Mammary epithelial cell (primary cell): ENCODE measurements at regions not wholly inside any gene's neighbourhood (a gene's known extent, or its start where the extent isn't known, plus 50 kb on each side); places are given as distances from the start of the nearest gene placed in this dataset.

Experiments used
- EZH2 ChIP-seq: IDR thresholded peaks from 2 replicates; pipeline ENCODE4 v1.6.1; 2012; ENCODE audit warnings: low read length, inconsistent platforms, borderline replicate concordance
- TF ChIP-seq, protein P1 (sequence below), 2 donors: IDR thresholded peaks in 1 of 2; conservative IDR thresholded peaks in 1 of 2; 2 replicates each; pipeline ENCODE4 v1.5.1; 2011 to 2012; ENCODE audit warnings: inconsistent platforms in 2 of 2, low read length in 2 of 2, mild to moderate bottlenecking in 2 of 2, control low read depth in 1 of 2, low read depth in 1 of 2; ENCODE audit not compliant: insufficient read depth in 1 of 2; ENCODE audit errors: extremely low read depth in 1 of 2

DNA sequence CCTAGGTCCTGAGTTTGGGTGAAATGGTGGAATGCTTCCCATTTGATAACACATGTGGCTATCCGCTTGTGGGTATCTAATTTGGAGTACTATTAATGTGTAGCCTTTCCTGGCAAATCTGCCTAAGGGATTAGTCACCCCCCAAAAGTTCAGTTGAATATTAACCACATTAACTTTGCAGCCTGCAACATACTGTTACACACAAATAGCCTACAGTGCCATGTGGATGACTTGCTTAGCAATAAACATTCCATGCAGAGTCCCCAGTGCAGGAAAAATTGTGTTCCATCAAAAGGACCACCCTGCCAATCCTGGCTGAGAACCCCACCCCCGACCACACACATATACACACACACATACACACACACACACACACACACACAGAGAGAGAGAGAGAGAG is 303.3 kb upstream of the ESRRG start:
- TF ChIP-seq, protein P1, sequence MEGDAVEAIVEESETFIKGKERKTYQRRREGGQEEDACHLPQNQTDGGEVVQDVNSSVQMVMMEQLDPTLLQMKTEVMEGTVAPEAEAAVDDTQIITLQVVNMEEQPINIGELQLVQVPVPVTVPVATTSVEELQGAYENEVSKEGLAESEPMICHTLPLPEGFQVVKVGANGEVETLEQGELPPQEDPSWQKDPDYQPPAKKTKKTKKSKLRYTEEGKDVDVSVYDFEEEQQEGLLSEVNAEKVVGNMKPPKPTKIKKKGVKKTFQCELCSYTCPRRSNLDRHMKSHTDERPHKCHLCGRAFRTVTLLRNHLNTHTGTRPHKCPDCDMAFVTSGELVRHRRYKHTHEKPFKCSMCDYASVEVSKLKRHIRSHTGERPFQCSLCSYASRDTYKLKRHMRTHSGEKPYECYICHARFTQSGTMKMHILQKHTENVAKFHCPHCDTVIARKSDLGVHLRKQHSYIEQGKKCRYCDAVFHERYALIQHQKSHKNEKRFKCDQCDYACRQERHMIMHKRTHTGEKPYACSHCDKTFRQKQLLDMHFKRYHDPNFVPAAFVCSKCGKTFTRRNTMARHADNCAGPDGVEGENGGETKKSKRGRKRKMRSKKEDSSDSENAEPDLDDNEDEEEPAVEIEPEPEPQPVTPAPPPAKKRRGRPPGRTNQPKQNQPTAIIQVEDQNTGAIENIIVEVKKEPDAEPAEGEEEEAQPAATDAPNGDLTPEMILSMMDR (conservative IDR thresholded peaks at IDR 0.05 in 1 of 2, IDR thresholded peaks at IDR 0.05 in 1 of 2; ENCODE audit: extremely low read depth in 1 of 2, insufficient read depth in 1 of 2, low read depth in 1 of 2, low read length in 2 of 2) = no peak
- no peak for TF ChIP-seq EZH2
